GM18498 (cell line): ENCODE measurements at regions not wholly inside any gene's neighbourhood (a gene's known extent, or its start where the extent isn't known, plus 50 kb on each side); places are given as distances from the start of the nearest gene placed in this dataset.

Source experiments
- ATAC-seq: cut with Tn5 transposase; IDR thresholded peaks from one replicate; pipeline ENCODE4 v1.9.1; 2021; ENCODE audit warnings: mild to moderate bottlenecking, moderate library complexity; ENCODE audit not compliant: unreplicated experiment

- ATAC-seq: no peak
Observed at GRCh38 chr2:15855766-15856260, 84.5 kb upstream of the MYCN start.

GRCh38 chr2:15856318-15856717, 84.0 kb upstream of the MYCN start:
- no peak for ATAC-seq

- no peak for ATAC-seq
Observed at GRCh38 chr2:15858466-15858865, 81.9 kb upstream of the MYCN start.

- ATAC-seq: no peak
Observed at GRCh38 chr2:15860051-15860663, 80.2 kb upstream of the MYCN start.

GRCh38 chr2:15860760-15861159, 79.6 kb upstream of the MYCN start:
- no peak for ATAC-seq

GRCh38 chr2:15861172-15861822, 79.1 kb upstream of the MYCN start:
- no peak for ATAC-seq

- no peak for ATAC-seq
Observed at GRCh38 chr2:15861898-15862297, 78.5 kb upstream of the MYCN start.

- no peak for ATAC-seq
Observed at GRCh38 chr2:15863089-15863488, 77.3 kb upstream of the MYCN start.

GRCh38 chr2:15863494-15864175, 76.7 kb upstream of the MYCN start:
- ATAC-seq: no peak

GRCh38 chr2:15864176-15864769, 76.1 kb upstream of the MYCN start:
- no peak for ATAC-seq

- no peak for ATAC-seq
Observed at GRCh38 chr2:15865923-15866322, 74.4 kb upstream of the MYCN start.

- ATAC-seq: no peak
Observed at GRCh38 chr2:15866563-15867193, 73.7 kb upstream of the MYCN start.

GRCh38 chr2:15867194-15868171, 72.9 kb upstream of the MYCN start:
- no peak for ATAC-seq

- no peak for ATAC-seq
Observed at GRCh38 chr2:15868186-15868585, 72.2 kb upstream of the MYCN start.

GRCh38 chr2:15868704-15869103, 71.6 kb upstream of the MYCN start:
- ATAC-seq: no peak

GRCh38 chr2:15869396-15869795, 71.0 kb upstream of the MYCN start:
- no peak for ATAC-seq

GRCh38 chr2:15869871-15870270, 70.5 kb upstream of the MYCN start:
- no peak for ATAC-seq

- no peak for ATAC-seq
Observed at GRCh38 chr2:15870565-15870964, 69.8 kb upstream of the MYCN start.

GRCh38 chr2:15871239-15871783, 69.0 kb upstream of the MYCN start:
- ATAC-seq: no peak

- ATAC-seq: no peak
Observed at GRCh38 chr2:15872854-15873253, 67.5 kb upstream of the MYCN start.
